Heart right ventricle (tissue), 16 donors: ENCODE measurements at regions not wholly inside any gene's neighbourhood (a gene's known extent, or its start where the extent isn't known, plus 50 kb on each side); places are given as distances from the start of the nearest gene placed in this dataset.

Source experiments
- ATAC-seq, 8 donors: fragments of 200-7000 bp; cut with Tn5 transposase; one replicate each; pipeline ENCODE4 v1.9.1; 2020; ENCODE audit warnings: mild to moderate bottlenecking in 8 of 8, moderate library complexity in 8 of 8, moderate number of reproducible peaks in 1 of 8
- DNase-seq, 2 donors: peaks; one replicate each; pipeline ENCODE4 v3.0.0-alpha.2; 2020
- H3K27ac ChIP-seq, 10 donors: fragments of 200-600 bp; sonication (generic) in 2 of 10; one replicate each; pipeline versions ENCODE4 v1.5.0 to v1.8.0; 2020 to 2022; ENCODE audit warnings: mild to moderate bottlenecking in 3 of 10
- H3K27me3 ChIP-seq, 7 donors: fragments of 200-600 bp; one replicate each; pipeline ENCODE4 v1.8.0; 2021 to 2022; ENCODE audit warnings: mild to moderate bottlenecking in 2 of 7
- H3K36me3 ChIP-seq, 9 donors: fragments of 200-600 bp; sonication (generic) in 1 of 9; one replicate each; pipeline versions ENCODE4 v1.5.0 to v1.8.0; 2020 to 2022; ENCODE audit warnings: mild to moderate bottlenecking in 2 of 9
- H3K4me1 ChIP-seq, 9 donors: fragments of 200-600 bp; sonication (generic) in 1 of 9; one replicate each; pipeline versions ENCODE4 v1.5.0 to v1.8.0; 2020 to 2022; ENCODE audit warnings: mild to moderate bottlenecking in 4 of 9
- H3K4me3 ChIP-seq, 10 donors: fragments of 200-600 bp; sonication (generic) in 2 of 10; one replicate each; pipeline versions ENCODE4 v1.5.0 to v1.8.0; 2020 to 2022; ENCODE audit warnings: mild to moderate bottlenecking in 7 of 10, moderate library complexity in 2 of 10
- H3K9me3 ChIP-seq, 11 donors: fragments of 200-600 bp in 10 of 11; sonication (generic) in 2 of 11; one replicate each; pipeline versions ENCODE4 v1.5.0 to v1.8.0; 2013 to 2022; ENCODE audit warnings: mild to moderate bottlenecking in 2 of 11, control low read depth in 1 of 11, moderate library complexity in 1 of 11
- CTCF ChIP-seq, 9 donors: fragments of 200-600 bp; sonication (generic) in 2 of 9; IDR thresholded peaks; one replicate each; pipeline versions ENCODE4 v1.5.0 to v1.8.0; 2021 to 2022; ENCODE audit warnings: antibody characterized with exemption in 9 of 9, mild to moderate bottlenecking in 5 of 9, moderate library complexity in 1 of 9
- WGBS, 2 donors: extraction: QIAGEN DNeasy Blood & Tissue Kit; methylation state at CpG; one replicate each; pipeline ENCODE4 v1.1.7; 2013; ENCODE audit warnings: inconsistent platforms in 1 of 2; 5-methylcytosine and 5-hydroxymethylcytosine counted together
- intact Hi-C, 10 donors: fragments of 100-400 bp; cut with DNase I; formaldehyde crosslinking; loops; one replicate each; pipeline versions ENCODE4 v1.11.1 to v1.14.2; 2022
- donor health status: Arrhythmogenic right ventricular cardiomyopathy.
- donor health status: ischemic (EF 13 %, LVEDD 7.1; RV severe dilation, severe dysfunction).
- donor health status: healthy with polysubstance abuse.
- donor health status: DM: no; HTN: yes; CAD: no.
- donor health status: DM: no; HTN: no; CAD: no.
- donor health status: ischemic (EF 25% LVEDD 6.9; RV normal size, moderate dysfunction).
- donor health status: ischemic (EF 25% LVEDD 5.7; RV mildly dilated, moderate dysfunction).
- donor health status: healthy.
- donor health status: DM: yes; HTN: yes; CAD: no.
- donor health status: Ischemic cardiomyopathy.
- donor health status: ischemic (EF 35%, LVEDD 5.7; RV mildly dilated, moderate dysfunction).
- donor health status: nonischemic (EF 11% LVEDD 7.7; RV severe dilation, severe dysfunction).
- donor health status: DM: yes; HTN: yes; CAD: no.
- donor health status: PGD.
- donor health status: ischemic (EF 29% LVEDD 5.4; RV normal size, mild dysfunction).
- donor health status: nonischemic (EF 23%, LVEDD 6.1; RV moderate dilation, normal function).

GRCh38 chr2:239666053-239666854, 265.4 kb upstream of the HDAC4 start:
- TF ChIP-seq CTCF (IDR thresholded peaks at IDR 0.05), result no peak
- ATAC-seq, result no peak
- Histone ChIP-seq H3K36me3 (no peaks in the 10 kb centered on the region), H3K4me1 (peaks cover 0 to 7% (median 0%) of the 10 kb centered on the region in 9 donors), H3K27ac (no peak overlapping the region), H3K9me3 (no peaks in the 10 kb centered on the region), H3K4me3 (no peak overlapping the region), H3K27me3 (peaks cover 4 to 40% (median 37%) of the 10 kb centered on the region in 7 donors)
- intact Hi-C loops, result no loop called here
- 85 to 88% methylated on average over 18 of the region's 18 CpGs for WGBS, 2 donors
- DNase-seq, result no peak

DNA sequence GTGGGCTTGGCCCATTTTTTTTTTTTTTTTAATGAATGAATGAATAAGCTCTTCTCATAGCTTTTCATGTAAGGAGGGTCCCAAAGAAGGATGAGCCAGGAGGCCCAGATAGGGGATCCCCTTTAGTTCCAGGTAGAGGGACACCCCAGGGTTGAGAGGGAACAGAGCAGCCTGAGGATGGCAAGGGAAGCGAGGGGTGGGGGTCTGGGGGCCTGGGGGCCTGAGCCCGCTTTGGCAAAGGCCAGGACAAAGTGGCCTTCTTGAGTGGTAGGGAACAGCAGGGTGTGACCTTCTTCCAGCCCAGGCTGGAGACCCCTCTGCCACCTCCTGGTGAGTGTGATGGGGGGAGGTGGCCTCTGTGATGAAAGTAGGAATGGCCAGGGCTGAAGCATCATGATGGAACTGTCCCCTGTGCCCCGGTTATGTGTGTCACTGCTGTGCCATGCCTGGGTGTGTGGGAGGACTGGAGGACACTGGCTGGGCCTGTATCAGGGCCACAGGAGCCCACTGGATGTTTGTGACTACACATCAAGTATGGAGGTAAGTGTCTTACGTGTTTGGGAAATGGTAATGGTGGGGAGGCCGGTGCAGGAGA, 263.5 kb upstream of the HDAC4 start:
- no peak for DNase-seq
- Histone ChIP-seq H3K9me3 (no peaks in the 10 kb centered on the region), H3K4me3 (no peak overlapping the region), H3K27me3 (peaks cover 4 to 57% (median 52%) of the 10 kb centered on the region in 7 donors), H3K4me1 (peaks cover 0 to 19% (median 0%) of the 10 kb centered on the region in 9 donors), H3K36me3 (no peaks in the 10 kb centered on the region), H3K27ac (no peak overlapping the region)
- no peak for TF ChIP-seq CTCF (IDR thresholded peaks at IDR 0.05)
- no peak for ATAC-seq
- WGBS, 2 donors, result 97% methylated on average over 5 of the region's 5 CpGs
- intact Hi-C loops, result loop anchor here in 1 of 10 donors (2.0 kb wide), 1 partner anchor 40 kb away; no protein-coding TSS in a partner anchor

GRCh38 chr2:239663364-239663924, 262.6 kb upstream of the HDAC4 start:
- Histone ChIP-seq H3K4me3 (no peak overlapping the region), H3K36me3 (no peaks in the 10 kb centered on the region), H3K27ac (no peak overlapping the region), H3K9me3 (no peaks in the 10 kb centered on the region), H3K4me1 (peaks cover 0 to 19% (median 0%) of the 10 kb centered on the region in 9 donors), H3K27me3 (peaks cover 4 to 57% (median 52%) of the 10 kb centered on the region in 7 donors)
- 78 to 84% methylated on average over 9 of the region's 9 CpGs for WGBS, 2 donors
- TF ChIP-seq CTCF (IDR thresholded peaks at IDR 0.05), result no peak
- ATAC-seq (no peak), DNase-seq (no peak)
- intact Hi-C loops, result no loop called here

GRCh38 chr2:239662413-239663120, 261.7 kb upstream of the HDAC4 start:
- H3K9me3 ChIP-seq, result no peaks in the 10 kb centered on the region
- intact Hi-C loops, result no loop called here
- no peak overlapping the region for H3K4me3 ChIP-seq
- no peak overlapping the region for H3K27ac ChIP-seq
- TF ChIP-seq CTCF (IDR thresholded peaks at IDR 0.05), result no peak
- peaks cover 0 to 19% (median 0%) of the 10 kb centered on the region in 9 donors for H3K4me1 ChIP-seq
- DNase-seq (no peak), ATAC-seq (no peak)
- no peaks in the 10 kb centered on the region for H3K36me3 ChIP-seq
- peaks cover 4 to 64% (median 55%) of the 10 kb centered on the region in 7 donors for H3K27me3 ChIP-seq
- 40% methylated on average over 16 of the region's 16 CpGs for WGBS, 2 donors
